GM21825 (cell line): ENCODE measurements at regions not wholly inside any gene's neighbourhood (a gene's known extent, or its start where the extent isn't known, plus 50 kb on each side); places are given as distances from the start of the nearest gene placed in this dataset.

Experiments
- ATAC-seq: cut with Tn5 transposase; IDR thresholded peaks from one replicate; pipeline ENCODE4 v1.9.1; 2021; ENCODE audit warnings: mild to moderate bottlenecking, moderate library complexity; ENCODE audit not compliant: unreplicated experiment

DNA sequence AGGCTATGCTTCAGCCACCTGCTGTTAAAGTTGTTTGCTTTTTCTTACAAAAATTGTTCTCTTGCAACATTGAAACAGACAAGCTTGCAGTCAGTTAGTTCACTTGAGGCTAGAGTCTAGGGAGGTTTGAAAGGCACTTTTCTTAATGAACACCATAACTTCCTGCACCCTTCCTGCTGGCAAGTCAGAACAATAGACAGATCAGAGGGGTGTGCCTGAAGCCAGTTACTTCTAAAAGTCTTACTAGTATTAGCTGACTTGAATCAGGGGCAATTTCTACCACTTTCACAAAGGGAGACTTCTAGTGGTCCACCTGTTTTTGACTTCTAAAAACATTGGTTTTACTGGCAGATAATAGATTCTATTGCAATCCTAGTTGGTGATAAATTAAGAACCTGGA lies 367.4 kb upstream of the CDH20 start:
- no peak for ATAC-seq

DNA sequence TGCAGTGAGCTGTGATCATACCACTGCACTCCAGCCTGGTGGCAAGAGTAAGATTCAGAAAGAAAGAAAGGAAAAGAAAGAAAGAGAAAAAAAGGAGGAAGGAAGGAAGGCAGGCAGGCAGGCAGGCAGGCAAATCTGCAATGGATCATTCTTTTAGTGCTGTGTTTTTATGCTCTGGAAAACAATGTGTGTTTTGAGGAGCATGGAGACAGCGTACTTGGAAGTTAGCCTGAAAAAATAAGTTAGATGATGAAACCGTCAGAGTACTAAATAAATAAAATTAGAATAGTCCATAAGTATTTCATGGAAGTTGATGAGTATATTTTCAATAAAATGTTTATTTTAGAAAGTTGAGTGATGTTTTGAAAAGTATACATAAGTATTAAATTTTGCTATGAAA lies 366.4 kb upstream of the CDH20 start:
- ATAC-seq = no peak

DNA sequence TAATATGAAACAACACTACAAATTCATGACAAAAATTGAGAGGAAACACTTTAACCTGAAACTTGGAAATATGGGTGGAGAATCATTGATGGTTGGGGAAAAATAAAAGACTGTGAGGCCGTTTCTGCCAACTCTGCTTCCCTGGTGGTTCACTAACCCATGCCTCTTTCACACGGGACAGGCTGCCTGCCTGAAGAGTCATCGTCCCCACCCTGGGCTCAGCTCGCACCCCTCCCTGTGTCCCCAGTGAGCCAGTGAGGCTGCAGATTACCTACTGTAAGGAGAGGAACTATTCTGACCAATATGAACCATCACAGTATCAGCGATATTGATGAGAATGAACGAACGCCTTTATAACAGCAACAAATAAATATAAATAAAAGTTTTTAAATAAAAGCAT lies 357.8 kb upstream of the CDH20 start:
- no peak for ATAC-seq

DNA sequence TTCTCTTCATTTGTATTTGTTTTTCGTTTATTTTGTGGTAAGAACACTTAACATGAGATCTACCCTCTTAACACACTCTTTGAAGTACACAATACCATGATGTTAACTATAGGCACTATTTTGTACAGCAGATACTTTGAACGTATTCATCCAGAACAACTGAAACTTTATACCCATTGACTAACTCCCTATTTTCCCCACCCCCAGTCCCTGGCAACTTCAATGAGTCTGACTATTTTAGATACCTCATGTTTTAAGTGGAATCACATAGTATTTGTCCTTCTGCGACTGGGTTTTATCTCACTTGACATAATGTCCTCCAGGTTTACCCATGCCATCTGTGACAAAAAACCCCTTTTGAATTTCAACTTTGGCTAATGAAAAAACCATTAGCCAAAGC lies 356.3 kb upstream of the CDH20 start:
- no peak for ATAC-seq

DNA sequence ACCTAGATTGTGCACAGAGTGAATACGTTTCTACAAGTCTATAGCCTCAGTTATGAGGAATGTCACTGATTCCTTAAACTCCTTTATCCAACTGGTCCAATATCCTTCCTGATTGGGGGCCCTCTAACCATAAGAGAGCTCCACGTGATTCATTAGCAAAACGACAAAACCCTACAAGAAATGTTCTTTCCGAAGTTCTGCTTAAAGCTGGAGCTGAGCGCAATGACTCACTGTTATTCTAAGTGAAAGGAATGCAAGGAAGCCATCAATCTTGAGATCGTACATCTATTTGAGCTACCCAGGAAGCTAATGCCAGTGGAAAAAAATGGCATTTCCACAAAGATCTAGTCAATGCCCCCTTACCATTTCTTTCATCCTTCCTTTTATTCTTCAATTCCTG lies 354.9 kb upstream of the CDH20 start:
- ATAC-seq = no peak

DNA sequence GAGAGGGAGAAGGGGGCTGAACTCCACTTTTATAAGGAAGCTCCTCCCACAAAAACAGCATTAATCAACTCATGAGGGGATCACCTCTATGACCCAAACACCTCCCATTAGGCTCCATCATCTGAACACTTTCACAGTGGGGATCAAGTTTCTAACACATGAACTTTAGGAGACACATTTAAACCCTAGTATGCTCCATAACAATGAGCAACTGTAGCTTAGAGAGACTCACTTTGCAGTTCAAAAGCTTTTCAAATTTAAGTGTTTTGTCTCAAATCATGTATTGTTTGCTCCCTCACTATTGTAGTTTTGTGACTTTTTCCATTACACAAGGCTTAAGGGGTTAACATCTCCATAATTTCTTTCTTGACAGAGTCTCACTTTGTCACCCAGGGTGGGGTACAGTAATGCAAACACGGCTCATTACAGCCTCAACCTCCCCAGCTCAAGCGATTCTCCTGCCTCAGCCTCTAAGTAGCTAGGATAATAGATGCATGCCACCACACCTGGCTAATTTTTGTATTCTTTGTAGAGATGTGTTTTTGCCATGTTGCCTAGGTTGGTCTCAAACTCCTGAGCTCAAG lies 352.7 kb upstream of the CDH20 start:
- ATAC-seq = no peak

DNA sequence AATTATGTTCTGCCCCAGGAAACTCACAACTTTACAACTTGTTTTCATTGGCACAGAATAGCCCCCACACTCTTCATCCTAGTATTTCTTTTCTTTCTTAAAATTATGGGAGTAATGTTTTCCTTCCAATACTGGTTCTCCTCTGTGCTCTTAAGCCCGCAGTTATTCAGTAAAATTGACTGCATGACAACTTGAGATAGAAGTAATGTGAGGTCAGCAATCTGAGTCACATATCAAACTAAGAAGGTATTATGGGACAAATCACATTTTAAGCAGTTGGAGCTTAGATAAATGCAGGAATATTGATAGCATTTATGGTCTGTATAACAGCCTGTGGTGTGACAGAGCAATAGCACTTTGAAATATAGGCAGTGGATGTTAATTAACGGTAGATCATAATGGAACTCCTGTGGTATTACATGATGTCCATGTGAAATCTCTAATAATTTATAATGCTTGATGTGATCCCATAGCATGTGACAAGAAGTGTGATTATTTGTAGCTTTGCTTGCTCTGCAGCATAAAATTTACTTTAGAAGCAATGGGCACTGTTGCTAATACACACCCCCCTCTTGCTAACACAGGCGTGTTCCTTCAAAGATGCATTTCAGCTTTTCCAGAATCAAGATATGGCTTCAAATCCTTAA lies 351.4 kb upstream of the CDH20 start:
- ATAC-seq = no peak

DNA sequence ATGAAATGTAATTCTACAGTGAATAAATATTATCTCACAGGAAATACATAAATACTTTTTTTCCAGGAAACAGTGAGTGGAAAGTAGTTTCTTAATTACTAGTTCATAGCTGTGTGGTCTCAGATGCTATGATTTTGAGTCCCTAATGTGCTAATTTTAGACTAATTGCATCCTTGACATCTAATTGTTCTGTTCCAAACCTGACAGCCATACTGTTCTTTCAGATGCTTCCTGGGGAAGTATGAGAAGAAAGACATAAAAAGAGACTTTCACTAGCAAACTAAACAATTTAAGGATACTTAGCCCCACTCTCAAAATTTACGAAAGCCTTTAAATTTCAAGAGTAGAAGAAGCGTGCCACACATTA lies 350.9 kb upstream of the CDH20 start:
- ATAC-seq = no peak

DNA sequence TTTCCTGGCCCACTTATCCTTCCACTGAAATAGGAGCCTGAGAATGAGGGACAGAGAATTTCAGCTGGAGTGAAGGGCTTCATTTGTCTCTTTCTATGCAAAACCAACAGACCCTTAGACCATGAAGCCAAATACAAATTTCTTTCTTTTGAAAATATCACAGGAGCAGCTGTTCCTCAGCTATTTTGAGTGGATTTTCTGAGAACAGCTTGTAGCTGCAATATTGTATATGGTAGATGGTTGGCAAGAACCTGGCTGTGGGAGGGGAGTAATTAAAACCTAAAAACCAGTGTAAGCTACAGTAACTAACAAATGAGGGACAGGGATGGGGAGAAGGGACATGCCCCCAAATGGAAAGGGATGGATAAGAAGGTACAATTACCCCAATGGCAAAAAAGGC lies 350.3 kb upstream of the CDH20 start:
- no peak for ATAC-seq

DNA sequence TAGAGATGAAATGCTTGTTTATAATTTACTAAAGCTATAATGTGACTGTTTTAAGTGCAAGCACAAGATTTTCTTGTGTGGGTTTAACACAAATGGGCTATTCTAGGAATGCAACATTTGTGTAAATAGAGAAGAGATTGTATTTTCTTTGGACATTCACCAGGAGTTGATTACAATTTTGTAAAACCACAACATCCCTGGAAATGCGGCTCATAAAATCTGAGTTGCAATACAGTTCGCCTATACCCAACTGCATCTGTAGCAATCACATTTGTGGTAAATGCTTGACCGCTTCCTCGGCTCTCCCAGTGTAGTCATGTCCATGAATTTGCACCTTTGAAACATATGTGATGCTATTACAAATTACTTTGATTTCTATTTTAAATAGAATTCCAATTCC lies 348.7 kb upstream of the CDH20 start:
- no peak for ATAC-seq

DNA sequence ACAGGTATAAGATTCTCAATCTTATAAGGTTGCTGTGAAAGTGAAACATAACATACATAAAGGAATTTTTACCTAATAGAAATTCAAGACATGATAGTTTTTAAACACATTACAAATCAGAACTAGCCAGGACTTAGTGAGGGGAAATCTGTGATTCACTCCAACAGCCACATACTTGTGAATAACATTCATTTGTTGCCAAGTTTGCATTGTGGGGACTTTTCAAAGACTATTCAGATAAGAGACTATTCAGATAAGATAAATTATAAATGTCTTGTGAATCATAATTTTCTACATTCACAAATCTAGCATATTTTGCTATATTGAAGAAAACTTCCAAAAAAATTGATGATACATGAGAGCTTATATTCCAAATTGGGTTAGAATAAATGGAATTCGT lies 345.3 kb upstream of the CDH20 start:
- no peak for ATAC-seq

DNA sequence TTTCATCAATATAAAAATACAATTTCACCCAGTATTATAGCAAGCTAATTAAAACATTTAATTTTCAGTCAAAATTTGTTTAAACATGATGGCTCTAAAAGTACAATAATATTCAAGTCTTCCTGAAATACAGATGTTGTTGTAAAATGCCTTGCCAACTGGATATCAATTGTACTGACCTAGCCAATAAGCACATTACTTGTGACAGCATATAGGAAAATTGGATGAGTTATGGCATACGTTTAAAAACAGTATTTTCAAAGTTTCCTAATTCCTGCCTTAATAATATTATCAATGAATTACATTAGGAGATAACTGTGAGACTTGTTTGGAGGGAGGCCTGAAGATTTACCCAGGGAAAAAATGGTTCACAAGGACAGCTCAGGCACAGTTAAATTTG lies 336.9 kb upstream of the CDH20 start:
- no peak for ATAC-seq

DNA sequence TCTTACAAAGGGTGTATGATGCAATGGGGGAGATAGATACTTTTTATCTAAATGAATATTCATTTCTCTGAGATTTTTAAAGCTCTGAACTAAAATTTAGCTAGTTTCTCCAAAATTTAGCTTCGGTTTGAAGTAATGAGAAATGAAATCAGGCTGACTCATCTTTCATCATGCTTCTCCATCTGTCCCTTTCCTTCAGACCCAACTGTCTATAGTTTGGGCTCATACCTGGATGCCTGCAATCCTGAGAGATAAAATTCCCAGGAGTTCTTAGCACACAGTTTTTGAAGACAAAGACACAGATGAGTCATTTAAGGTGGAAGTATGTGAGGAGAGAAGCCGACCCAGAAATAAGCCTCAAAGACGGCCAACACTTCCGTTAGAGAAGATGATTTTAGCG lies 336.4 kb upstream of the CDH20 start:
- ATAC-seq = no peak

DNA sequence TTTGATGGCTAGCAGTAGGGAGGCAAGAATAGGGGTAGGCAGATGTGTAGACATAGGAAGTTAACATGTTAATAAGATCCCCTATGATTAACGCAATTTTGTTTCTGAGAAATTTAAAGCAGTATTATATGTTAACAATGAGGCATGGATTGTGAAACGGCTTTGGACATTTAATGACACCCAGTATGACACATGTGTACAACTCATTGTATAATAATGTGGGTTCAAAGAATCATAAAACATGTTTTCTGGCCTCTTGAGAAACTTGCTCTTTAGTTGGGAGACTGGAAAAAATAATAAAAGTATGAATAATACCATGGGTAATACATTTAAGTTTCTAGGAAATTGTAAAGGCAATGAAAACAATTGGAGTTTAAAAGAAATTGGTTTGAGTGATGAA lies 332.1 kb upstream of the CDH20 start:
- no peak for ATAC-seq

DNA sequence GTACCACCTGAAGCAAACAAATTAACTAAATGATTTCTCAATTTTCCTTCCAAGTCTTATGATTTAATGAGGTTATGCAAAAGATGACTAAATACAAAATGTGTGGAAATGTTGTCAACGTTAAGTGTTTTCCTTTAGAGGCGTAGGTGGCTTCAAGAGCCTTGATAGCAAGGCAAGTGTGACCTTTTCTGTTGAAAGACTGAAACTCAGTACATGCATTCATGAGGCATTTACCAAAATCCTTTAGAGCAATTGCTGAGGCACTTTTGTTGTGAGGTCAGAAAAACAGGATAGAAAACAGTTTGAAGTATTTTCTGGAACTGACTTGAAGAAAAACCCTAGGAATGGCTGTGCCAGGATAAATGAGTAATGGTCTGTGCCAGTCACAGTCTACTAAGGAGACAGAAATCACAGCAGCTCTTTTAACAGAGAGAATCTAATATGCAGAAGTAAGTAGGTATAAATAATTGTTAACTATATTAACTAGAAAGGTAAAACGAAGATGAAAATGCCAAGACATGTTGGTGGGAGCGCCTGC lies 326.5 kb upstream of the CDH20 start:
- ATAC-seq = no peak

DNA sequence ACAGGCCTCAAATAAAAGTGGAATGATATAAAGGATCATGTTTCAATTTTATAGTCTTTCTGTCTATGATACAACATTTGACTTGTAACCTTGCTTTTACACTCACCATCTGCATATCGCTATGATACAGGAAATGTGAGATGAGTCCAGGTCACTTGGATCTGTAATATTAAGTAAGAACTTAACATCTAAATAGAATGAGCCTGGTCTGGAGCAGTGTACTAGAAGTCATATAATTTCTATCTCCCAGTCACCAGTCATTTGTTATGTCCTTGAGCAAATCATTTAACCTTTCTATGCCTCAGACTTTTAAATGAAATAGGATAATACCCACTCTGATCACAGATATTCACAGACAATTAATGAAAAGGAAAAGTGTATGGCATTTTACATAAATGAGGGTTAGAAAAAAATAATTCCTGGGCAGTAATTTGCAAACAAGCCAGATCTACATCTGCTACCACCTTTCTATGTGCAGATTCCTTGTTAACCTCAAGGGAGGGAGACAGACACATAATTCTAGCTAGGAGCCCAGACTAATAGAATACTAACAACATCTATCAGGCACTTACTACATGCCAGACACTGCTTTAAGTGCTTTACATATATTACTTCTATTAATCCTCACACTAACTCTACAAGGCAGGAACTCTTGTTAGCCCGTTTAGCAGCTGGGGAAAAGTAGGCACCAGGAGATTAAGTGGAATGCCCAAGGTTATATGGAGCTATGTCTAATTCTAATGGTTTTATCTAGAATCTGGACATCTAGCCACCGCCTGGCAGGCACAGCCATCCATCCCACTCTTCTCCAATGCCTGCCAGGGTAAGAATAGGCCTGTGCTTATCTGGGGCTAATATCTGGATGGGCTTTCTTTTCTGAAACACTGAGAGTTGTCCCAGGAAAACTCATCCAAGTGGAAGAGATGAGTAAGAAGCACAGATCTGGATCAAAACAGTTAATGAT lies 313.6 kb upstream of the CDH20 start:
- no peak for ATAC-seq

DNA sequence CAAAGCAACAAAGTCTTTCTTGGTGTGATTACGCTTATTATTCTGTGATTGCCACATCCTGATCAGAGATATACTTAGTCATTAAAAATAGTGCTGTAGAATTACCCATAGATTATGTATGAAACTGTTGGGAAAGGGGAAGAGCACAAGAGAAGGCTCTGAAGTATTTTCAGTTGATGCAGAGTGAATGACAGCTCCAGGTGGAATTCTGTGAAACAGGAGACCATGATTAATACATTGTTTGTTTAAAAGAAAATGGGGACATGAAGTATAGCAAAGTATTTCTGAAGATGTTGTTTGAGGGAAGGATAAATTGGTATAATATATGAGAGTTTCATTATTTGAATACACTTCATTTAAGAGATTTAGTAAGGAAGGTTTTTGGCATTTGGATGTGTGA lies 307.6 kb upstream of the CDH20 start:
- no peak for ATAC-seq

DNA sequence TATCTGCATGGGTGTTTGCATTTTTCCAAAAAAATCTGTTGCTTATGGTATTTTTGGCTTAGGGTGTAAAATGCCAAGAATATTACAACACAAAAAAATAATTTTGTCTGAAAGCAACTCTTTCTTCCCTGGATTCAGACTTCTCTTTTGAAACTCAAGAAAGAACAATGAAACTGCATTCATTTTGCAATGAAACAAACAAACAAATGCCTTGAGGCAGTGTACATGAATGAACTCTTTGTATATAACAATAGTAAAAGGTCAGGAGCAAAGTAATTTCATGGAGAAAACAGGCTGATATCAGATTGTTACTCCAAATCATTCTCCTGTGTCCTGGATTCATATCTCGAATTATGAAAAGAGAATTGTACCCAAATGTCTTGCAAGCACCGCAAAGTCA lies 301.6 kb upstream of the CDH20 start:
- no peak for ATAC-seq

DNA sequence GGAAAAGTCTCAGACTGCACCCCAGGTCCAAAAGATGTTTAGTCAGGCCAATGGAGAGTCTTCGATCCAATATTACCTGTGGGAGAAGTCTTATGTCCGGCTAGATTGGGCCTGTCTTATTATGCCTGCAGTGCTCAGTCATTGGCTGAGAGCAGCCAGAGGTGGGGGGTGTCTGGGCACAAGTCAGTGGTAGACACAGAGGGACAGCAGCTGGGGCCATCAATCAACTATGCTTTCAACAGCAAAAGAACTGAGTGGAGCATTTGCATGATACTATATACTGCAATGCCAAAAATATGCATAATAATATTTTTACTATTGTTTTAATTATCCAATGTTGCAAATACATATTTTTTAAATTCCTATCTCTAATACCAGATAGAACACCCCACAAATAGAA lies 298.6 kb upstream of the CDH20 start:
- ATAC-seq = no peak

DNA sequence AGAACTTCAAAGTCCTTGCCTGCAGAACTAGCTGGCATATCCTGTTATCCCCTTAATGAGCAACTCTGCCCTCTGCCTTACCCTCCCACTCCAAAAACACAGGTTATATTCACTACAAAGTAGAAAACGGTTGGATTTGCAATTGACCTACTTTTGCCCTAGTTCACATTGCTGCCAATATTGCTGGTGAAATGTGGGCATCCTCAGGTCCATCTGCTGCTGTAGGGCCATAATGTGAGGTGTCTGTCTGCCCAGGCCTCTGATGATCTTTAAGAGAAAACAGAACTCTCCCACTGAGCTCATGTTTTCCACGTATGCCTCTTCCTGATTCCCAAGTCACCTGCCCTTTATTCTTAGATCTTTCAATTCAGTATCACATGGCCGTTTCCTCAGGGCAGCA lies 294.0 kb upstream of the CDH20 start:
- no peak for ATAC-seq

DNA sequence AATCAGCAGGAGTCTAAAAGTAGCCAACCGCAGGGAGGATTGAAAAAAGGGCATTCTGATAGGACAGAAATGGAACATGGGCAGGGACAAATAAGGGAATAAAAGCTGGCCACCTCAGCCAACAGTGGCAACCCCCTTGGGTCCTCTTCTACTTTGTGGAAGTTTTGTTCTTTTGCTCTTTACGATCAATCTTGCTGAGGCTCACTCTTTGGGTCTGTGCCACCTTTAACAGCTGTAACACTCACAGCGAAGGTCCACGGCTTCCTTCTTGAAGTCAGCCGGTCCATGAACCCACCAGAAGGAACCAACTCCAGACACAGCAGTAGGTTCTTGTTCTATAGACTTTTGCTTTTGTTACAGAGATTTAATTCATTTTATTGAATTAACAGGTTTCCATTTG lies 285.4 kb upstream of the CDH20 start:
- no peak for ATAC-seq

DNA sequence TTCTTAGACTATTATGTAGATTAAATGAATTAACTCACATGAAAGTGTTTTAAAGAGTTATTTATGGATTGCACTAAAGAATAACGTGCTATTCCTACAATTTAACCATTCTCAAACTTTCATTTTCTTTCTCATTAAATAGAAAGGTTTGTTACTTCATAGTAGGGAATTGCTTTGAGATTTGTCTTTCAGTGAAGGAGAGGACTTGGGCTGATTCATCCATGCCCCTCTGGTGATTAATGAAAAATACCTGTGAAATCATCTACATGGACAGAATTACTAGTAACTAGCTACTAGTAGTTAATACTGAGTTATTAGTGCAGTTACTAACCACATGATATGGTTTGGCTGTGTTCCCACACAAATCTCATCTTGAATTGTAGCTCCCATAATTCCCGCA lies 275.8 kb upstream of the CDH20 start:
- ATAC-seq = no peak
